Caco-2 (cell line): ENCODE measurements at regions not wholly inside any gene's neighbourhood (a gene's known extent, or its start where the extent isn't known, plus 50 kb on each side); places are given as distances from the start of the nearest gene placed in this dataset.

Source experiments
- BruUV-seq: library from RNA; stranded (reverse); fragments of 400-500 nt; replicated peaks from 2 replicates; lab custom pipeline; 2021; lab: Mats Ljungman, UMichigan
- CTCF ChIA-PET: fragments of 300-600 bp; sonication (Branson Sonifier 250); formaldehyde crosslinking; loops from one replicate; lab custom pipeline; 2022; ENCODE audit warnings: antibody characterized with exemption; lab: Charles Lee
- POLR2A ChIA-PET: fragments of 300-600 bp; sonication (Branson Sonifier 250); formaldehyde crosslinking; loops from one replicate; lab custom pipeline; 2022; ENCODE audit warnings: antibody characterized with exemption; lab: Charles Lee
- DNase-seq, 2 experiments: peaks; one replicate each; pipeline versions ENCODE4 v3.0.0 to v3.0.0-alpha.2; 2020 to 2022
- H3K27me3 ChIP-seq: replicated peaks from 2 replicates; pipeline ENCODE4 v1.6.0; 2011; ENCODE audit warnings: low read length; ENCODE audit not compliant: control insufficient read depth, insufficient read depth
- H3K36me3 ChIP-seq: 2 replicates; pipeline ENCODE4 v1.5.1; 2011; ENCODE audit warnings: low read length; ENCODE audit not compliant: control insufficient read depth, insufficient read depth
- H3K4me1 ChIP-seq: fragments of 250-450 bp; sonication (Bioruptor Pico); 2 replicates; pipeline ENCODE4 v1.5.1; 2020; ENCODE audit warnings: mild to moderate bottlenecking
- H3K4me3 ChIP-seq: 2 replicates; pipeline ENCODE4 v1.5.1; 2011; ENCODE audit warnings: low read depth, mild to moderate bottlenecking, control low read depth, low read length
- H3K9me3 ChIP-seq: fragments of 250-450 bp; sonication (Bioruptor Pico); 2 replicates; pipeline ENCODE4 v1.5.1; 2020; ENCODE audit warnings: mild to moderate bottlenecking, moderate library complexity
- H3K27ac Mint-ChIP-seq: one replicate; pipeline ENCODE4 v1.8.0; 2022; ENCODE audit warnings: mixed read lengths; ENCODE audit not compliant: unreplicated experiment
- H3K27me3 Mint-ChIP-seq: one replicate; pipeline ENCODE4 v1.8.0; 2022; ENCODE audit warnings: mixed read lengths; ENCODE audit not compliant: insufficient read depth, unreplicated experiment
- H3K36me3 Mint-ChIP-seq: one replicate; pipeline ENCODE4 v1.8.0; 2022; ENCODE audit warnings: mild to moderate bottlenecking, mixed read lengths; ENCODE audit not compliant: insufficient read depth, unreplicated experiment
- H3K4me1 Mint-ChIP-seq: one replicate; pipeline ENCODE4 v1.8.0; 2022; ENCODE audit warnings: low read depth, mixed read lengths; ENCODE audit not compliant: unreplicated experiment
- H3K4me3 Mint-ChIP-seq: one replicate; pipeline ENCODE4 v1.8.0; 2022; ENCODE audit warnings: mild to moderate bottlenecking, moderate library complexity, mixed read lengths; ENCODE audit not compliant: unreplicated experiment
- H3K9me3 Mint-ChIP-seq: one replicate; pipeline ENCODE4 v1.8.0; 2022; ENCODE audit warnings: mixed read lengths; ENCODE audit not compliant: unreplicated experiment
- intact Hi-C: fragments of 100-400 bp; cut with micrococcal nuclease; formaldehyde crosslinking; loops from one replicate; pipeline ENCODE4 v1.10.0; 2022; ENCODE audit not compliant: unreplicated experiment
- TF ChIP-seq, protein P1 (sequence below), 2 experiments: fragments of 200-600 bp in 1 of 2; IDR thresholded peaks; 1 replicate in 1 of 2; 2 replicates in 1 of 2; pipeline versions ENCODE4 v1.5.1 to v1.8.0; 2011 to 2022; ENCODE audit warnings: antibody characterized with exemption in 1 of 2, control low read depth in 1 of 2, inconsistent platforms in 1 of 2, low read depth in 1 of 2, low read length in 1 of 2, mild to moderate bottlenecking in 1 of 2, moderate library complexity in 1 of 2; ENCODE audit not compliant: insufficient read depth in 1 of 2, severe bottlenecking in 1 of 2, unreplicated experiment in 1 of 2

DNA sequence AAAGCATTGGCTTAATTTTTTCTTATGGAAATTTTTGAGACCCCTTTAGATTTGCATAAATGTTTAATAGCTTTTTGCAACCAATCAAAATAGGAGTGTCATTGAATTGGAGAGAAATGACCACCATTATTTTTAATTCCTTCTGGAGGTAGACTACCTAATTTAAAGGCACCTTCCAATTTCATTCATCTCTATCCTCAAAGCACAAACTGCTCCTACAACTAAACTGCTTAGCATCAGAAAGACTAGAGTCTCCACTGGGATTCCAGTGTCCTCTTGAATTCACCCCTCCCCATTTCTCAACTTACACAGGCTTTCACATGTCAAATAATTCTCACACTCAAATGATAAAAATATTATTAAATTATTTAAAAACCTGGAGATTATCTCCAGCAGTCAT is 168.4 kb downstream of the RPS29 start:
- H3K36me3 Mint-ChIP-seq, result no peaks in the 10 kb centered on the region
- no peaks in the 10 kb centered on the region for H3K9me3 Mint-ChIP-seq
- DNase-seq, result no peak
- no peaks in the 10 kb centered on the region for H3K4me1 Mint-ChIP-seq
- Histone ChIP-seq H3K27me3 (no peaks in the 10 kb centered on the region), H3K36me3 (no peaks in the 10 kb centered on the region), H3K4me1 (no peaks in the 10 kb centered on the region), H3K9me3 (no peaks in the 10 kb centered on the region), H3K4me3 (no peak overlapping the region)
- TF ChIP-seq, protein P1, sequence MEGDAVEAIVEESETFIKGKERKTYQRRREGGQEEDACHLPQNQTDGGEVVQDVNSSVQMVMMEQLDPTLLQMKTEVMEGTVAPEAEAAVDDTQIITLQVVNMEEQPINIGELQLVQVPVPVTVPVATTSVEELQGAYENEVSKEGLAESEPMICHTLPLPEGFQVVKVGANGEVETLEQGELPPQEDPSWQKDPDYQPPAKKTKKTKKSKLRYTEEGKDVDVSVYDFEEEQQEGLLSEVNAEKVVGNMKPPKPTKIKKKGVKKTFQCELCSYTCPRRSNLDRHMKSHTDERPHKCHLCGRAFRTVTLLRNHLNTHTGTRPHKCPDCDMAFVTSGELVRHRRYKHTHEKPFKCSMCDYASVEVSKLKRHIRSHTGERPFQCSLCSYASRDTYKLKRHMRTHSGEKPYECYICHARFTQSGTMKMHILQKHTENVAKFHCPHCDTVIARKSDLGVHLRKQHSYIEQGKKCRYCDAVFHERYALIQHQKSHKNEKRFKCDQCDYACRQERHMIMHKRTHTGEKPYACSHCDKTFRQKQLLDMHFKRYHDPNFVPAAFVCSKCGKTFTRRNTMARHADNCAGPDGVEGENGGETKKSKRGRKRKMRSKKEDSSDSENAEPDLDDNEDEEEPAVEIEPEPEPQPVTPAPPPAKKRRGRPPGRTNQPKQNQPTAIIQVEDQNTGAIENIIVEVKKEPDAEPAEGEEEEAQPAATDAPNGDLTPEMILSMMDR (IDR thresholded peaks at IDR 0.05; ENCODE audit: insufficient read depth in 1 of 2, low read depth in 1 of 2, low read length in 1 of 2, severe bottlenecking in 1 of 2, unreplicated experiment in 1 of 2), result no peak
- intact Hi-C loops, result no loop called here
- H3K27ac Mint-ChIP-seq, result no peak overlapping the region
- H3K27me3 Mint-ChIP-seq, result peaks cover 18% of the 10 kb centered on the region
- no TSS peak for BruUV-seq
- CTCF ChIA-PET, result no interaction called here
- POLR2A ChIA-PET, result no interaction called here
- H3K4me3 Mint-ChIP-seq, result no peak overlapping the region

DNA sequence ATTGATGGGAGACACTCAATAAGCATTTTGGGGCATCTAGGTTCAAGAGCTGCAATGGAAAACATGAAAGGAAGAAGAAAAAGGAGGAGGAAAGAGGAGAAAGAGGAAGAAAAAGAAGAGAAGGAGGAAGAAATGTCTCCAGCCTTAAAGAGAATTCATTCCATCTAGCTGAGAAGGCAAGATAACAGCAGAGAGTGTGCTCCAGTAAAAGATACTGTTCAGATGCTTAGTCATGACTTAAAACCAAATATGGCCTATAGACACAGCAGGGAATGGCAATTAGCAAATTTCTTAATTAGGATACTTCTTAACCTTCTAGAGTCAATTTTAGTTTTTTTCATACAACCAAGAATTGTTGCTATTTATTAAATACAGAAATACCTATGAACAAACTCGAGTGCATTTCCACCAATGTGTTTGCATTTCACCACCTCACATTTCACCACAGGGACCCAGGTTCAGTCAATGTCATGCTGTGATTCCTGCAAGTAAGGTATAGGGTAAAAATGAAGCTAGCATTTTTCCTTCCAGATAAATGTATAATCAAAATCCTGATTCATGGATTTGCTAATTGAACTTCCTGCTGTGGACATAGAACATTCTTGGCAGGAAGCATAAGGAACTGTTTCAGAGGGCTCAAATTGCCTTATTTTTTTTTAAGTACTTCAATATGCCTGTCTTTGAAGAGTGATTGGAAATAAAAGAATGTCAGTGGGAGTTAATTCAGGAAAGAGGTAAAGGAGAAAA is 177.8 kb downstream of the RPS29 start:
- Mint-ChIP-seq H3K27ac (no peak overlapping the region), H3K9me3 (no peaks in the 10 kb centered on the region), H3K4me3 (no peak overlapping the region), H3K27me3 (peaks cover 7% of the 10 kb centered on the region), H3K4me1 (no peaks in the 10 kb centered on the region), H3K36me3 (no peaks in the 10 kb centered on the region)
- POLR2A ChIA-PET, result no interaction called here
- no peaks in the 10 kb centered on the region for H3K36me3 ChIP-seq
- no TSS peak for BruUV-seq
- CTCF ChIA-PET, result no interaction called here
- no peak for DNase-seq
- no peak overlapping the region for H3K4me3 ChIP-seq
- no peaks in the 10 kb centered on the region for H3K4me1 ChIP-seq
- H3K27me3 ChIP-seq, result no peaks in the 10 kb centered on the region
- TF ChIP-seq, protein P1 (IDR thresholded peaks at IDR 0.05; ENCODE audit: insufficient read depth in 1 of 2, low read depth in 1 of 2, low read length in 1 of 2, severe bottlenecking in 1 of 2, unreplicated experiment in 1 of 2), result no peak
- intact Hi-C loops, result no loop called here
- H3K9me3 ChIP-seq, result no peaks in the 10 kb centered on the region

DNA sequence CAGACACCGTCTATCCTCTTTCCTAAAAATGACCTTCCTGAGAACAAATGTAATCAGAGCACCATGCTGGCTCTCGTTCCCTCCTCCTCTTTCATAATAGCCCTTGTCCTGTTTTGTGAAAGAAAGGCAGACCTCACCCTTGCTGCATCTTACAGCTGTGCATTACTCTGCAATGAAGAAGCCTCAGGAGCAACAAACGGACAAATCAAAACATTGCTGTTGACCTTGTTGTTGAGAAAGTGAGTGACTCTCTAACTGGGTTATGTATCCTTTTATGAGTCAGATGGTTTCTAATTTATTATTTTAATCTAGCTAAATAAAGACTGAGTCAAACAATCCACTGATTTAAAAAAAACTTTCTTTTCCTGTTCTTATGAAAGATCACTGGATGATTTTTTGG is 180.9 kb downstream of the RPS29 start:
- H3K27me3 Mint-ChIP-seq, result peaks cover 5% of the 10 kb centered on the region
- TF ChIP-seq, protein P1 (IDR thresholded peaks at IDR 0.05; ENCODE audit: insufficient read depth in 1 of 2, low read depth in 1 of 2, low read length in 1 of 2, severe bottlenecking in 1 of 2, unreplicated experiment in 1 of 2), result no peak
- POLR2A ChIA-PET, result no interaction called here
- no peak overlapping the region for H3K4me3 Mint-ChIP-seq
- no peaks in the 10 kb centered on the region for H3K36me3 ChIP-seq
- H3K9me3 Mint-ChIP-seq, result no peaks in the 10 kb centered on the region
- no peaks in the 10 kb centered on the region for H3K4me1 Mint-ChIP-seq
- BruUV-seq, result no TSS peak
- H3K27me3 ChIP-seq, result no peaks in the 10 kb centered on the region
- H3K27ac Mint-ChIP-seq, result no peak overlapping the region
- H3K36me3 Mint-ChIP-seq, result no peaks in the 10 kb centered on the region
- DNase-seq, result no peak
- H3K9me3 ChIP-seq, result no peaks in the 10 kb centered on the region
- no peaks in the 10 kb centered on the region for H3K4me1 ChIP-seq
- H3K4me3 ChIP-seq, result no peak overlapping the region
- intact Hi-C loops, result no loop called here
- CTCF ChIA-PET, result no interaction called here
